GM19351 (cell line): ENCODE measurements at regions not wholly inside any gene's neighbourhood (a gene's known extent, or its start where the extent isn't known, plus 50 kb on each side); places are given as distances from the start of the nearest gene placed in this dataset.

ENCODE experiments used
- ATAC-seq: cut with Tn5 transposase; IDR thresholded peaks from one replicate; pipeline ENCODE4 v1.9.1; 2021; ENCODE audit warnings: mild to moderate bottlenecking, moderate library complexity; ENCODE audit not compliant: unreplicated experiment

- no peak for ATAC-seq
These were observed 53.6 kb upstream of the LYVE1 start for GRCh38 chr11:10622108-10622507.

DNA sequence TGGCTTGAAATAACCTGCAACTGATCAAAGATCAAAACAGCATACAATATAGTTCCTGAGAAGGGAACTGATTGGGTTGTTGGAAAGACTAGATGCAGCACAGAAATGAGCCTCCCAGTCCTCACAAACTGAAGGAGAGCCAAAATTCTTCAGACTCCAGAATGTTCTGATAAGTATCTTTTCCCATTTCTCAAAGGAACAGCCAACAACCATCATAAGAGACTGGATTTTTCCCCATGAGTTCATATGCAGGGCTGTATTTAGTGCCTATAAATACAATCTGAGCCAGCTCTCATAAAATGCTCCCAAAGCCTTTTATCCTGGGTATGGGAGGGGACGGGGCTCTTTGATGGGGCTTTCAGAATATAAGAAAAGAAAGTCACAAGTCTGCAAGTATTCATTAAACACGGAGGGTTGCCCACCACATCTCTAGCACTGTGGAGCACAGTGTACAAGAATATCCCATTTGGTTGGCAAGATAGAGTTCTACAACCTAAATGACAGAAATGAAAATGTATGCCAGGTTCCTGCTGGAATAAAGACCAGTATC lies 50.7 kb upstream of the LYVE1 start:
- no peak for ATAC-seq

GRCh38 chr11:10618490-10618889 lies 50.0 kb upstream of the LYVE1 start:
- no peak for ATAC-seq
